ENCODE measurements at regions not wholly inside any gene's neighbourhood (a gene's known extent, or its start where the extent isn't known, plus 50 kb on each side); places are given as distances from the start of the nearest gene placed in this dataset.

GRCh38 chr16:51876934-51877333 is 670.0 kb downstream of the TOX3 start (continued):
- TF ChIP-seq ZBTB33 (IDR thresholded peaks at IDR 0.05; ENCODE audit: extremely low read depth, insufficient replicate concordance, low read length) (no peak), POLR2AphosphoS5 (IDR thresholded peaks at IDR 0.05; ENCODE audit: low read depth, low read length) (no peak)

GRCh38 chr16:51876601-51876875 is 670.4 kb downstream of the TOX3 start:
- intact Hi-C loops (cut with micrococcal nuclease): no loop called here
- no peak for ATAC-seq
- POLR2A ChIA-PET: no interaction called here

More at GRCh38 chr16:51876601-51876875, 670.4 kb downstream of the TOX3 start:
- no peaks in the 10 kb centered on the region for H3K36me3 ChIP-seq (ENCODE audit: control insufficient read depth in 1 of 2, insufficient read depth in 2 of 2, low read length in 2 of 2)
- H4K20me1 ChIP-seq (ENCODE audit: insufficient read depth): no peaks in the 10 kb centered on the region
- no peak overlapping the region for H3K9ac ChIP-seq (ENCODE audit: low read length)
- no peak overlapping the region for H2AFZ ChIP-seq (ENCODE audit: low read depth, low read length, poor library complexity, severe bottlenecking)
- no peaks in the 10 kb centered on the region for H3K27me3 ChIP-seq (ENCODE audit: insufficient read depth, low read length)
- BruUV-seq (replicated peaks): no TSS peak
- no peak overlapping the region for H3K4me3 ChIP-seq (replicated peaks in 1 of 2; ENCODE audit: low read depth in 1 of 2, low read length in 2 of 2)
- H3K9me2 ChIP-seq (ENCODE audit: insufficient read depth): no peaks in the 10 kb centered on the region
- CTCF ChIA-PET: no interaction called here
- DNase-seq (ENCODE audit: low read depth, low spot score): no peak
- RAD21 ChIA-PET (ENCODE audit: low non-redundant PET in 1 of 2, low total read pairs in 2 of 2, uncharacterized antibody in 2 of 2, unreplicated experiment in 2 of 2): no interaction called here
- no peak for TF ChIP-seq YY1 (IDR thresholded peaks at IDR 0.05; ENCODE audit: extremely low read depth, insufficient replicate concordance, low read depth, low read length)
- TF ChIP-seq POLR2A (IDR thresholded peaks at IDR 0.05; ENCODE audit: borderline replicate concordance, extremely low read depth, insufficient read depth, insufficient read length): no peak
- no peak for TF ChIP-seq JUND (IDR thresholded peaks at IDR 0.05)
- TF ChIP-seq ELF1 (IDR thresholded peaks at IDR 0.05; ENCODE audit: borderline replicate concordance, low read depth): no peak
- no peak for TF ChIP-seq CTCF (IDR thresholded peaks at IDR 0.05 in 2 of 3, conservative IDR thresholded peaks at IDR 0.05 in 1 of 3; ENCODE audit: borderline replicate concordance in 1 of 3, insufficient read depth in 1 of 3, low read depth in 2 of 3, low read length in 2 of 3)
- no peak for TF ChIP-seq EGR1 (IDR thresholded peaks at IDR 0.05; ENCODE audit: low read depth)
- no peak for TF ChIP-seq ZFX (IDR thresholded peaks at IDR 0.05)
- TF ChIP-seq ZBTB33 (IDR thresholded peaks at IDR 0.05; ENCODE audit: extremely low read depth, insufficient replicate concordance, low read length): no peak
- no peak for TF ChIP-seq EZH2phosphoT487 (IDR thresholded peaks at IDR 0.05; ENCODE audit: borderline replicate concordance)
- TF ChIP-seq ZNF274 (IDR thresholded peaks at IDR 0.05; ENCODE audit: low read depth, low read length): no peak
- TF ChIP-seq EZH2 (IDR thresholded peaks at IDR 0.05): no peak
- no peak for TF ChIP-seq SIN3A (IDR thresholded peaks at IDR 0.05; ENCODE audit: low read depth)
- H3K79me2 ChIP-seq (ENCODE audit: insufficient read depth, low read length): no peaks in the 10 kb centered on the region
- H3K27ac ChIP-seq (ENCODE audit: low read depth, low read length): no peak overlapping the region
- no peaks in the 10 kb centered on the region for H3K4me1 ChIP-seq (ENCODE audit: control insufficient read depth in 1 of 2, insufficient read depth in 2 of 2, low read length in 2 of 2)
- H3K4me2 ChIP-seq (ENCODE audit: low read length): no peak overlapping the region
- peaks cover 6 to 11% of the 10 kb centered on the region in 2 experiments; a peak in 2 of 4 replicates for H3K9me3 ChIP-seq (ENCODE audit: control insufficient read depth in 1 of 2, insufficient read depth in 1 of 2, low read depth in 1 of 2, low read length in 2 of 2)
